ENCODE measurements at regions not wholly inside any gene's neighbourhood (a gene's known extent, or its start where the extent isn't known, plus 50 kb on each side); places are given as distances from the start of the nearest gene placed in this dataset.

DNA sequence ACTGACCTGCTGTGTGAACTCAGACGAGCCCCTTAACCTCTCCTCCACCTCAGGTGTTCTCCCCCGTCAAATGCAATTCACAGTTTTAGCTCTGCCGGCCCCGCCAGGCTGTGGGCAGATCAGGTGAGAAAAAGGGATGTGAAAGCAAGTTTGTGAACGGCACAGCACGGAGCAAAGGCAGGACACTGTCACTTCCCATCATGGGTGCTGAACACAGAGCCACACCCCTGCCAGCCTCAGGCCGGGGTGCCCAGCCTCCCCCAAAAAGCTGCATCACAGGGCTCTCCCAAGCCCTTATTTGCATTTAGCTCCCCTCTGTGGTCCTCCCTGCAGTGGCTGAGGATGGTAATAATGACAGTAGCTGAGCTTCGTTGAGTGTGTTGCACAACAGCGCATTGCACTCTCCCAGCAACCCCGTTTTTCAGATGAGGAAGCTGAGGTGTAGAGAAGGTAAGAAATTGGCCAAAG lies 88.8 kb upstream of the TNRC6C start:
- Histone ChIP-seq H3K4me1 (ENCODE audit: control insufficient read depth, extremely low read depth, insufficient read depth, low read length) (no peaks in the 10 kb centered on the region), H3K27me3 (ENCODE audit: control insufficient read depth, insufficient read depth, low read length) (no peaks in the 10 kb centered on the region), H3K4me3 (replicated peaks in 1 of 4; ENCODE audit: control extremely low read depth in 1 of 4, insufficient read depth in 1 of 4, low read depth in 3 of 4, low read length in 4 of 4) (no peak overlapping the region), H3K9me3 (ENCODE audit: control insufficient read depth, insufficient read depth, low read depth, low read length) (no peaks in the 10 kb centered on the region), H2AFZ (ENCODE audit: low read length) (no peak overlapping the region), H3K36me3 (ENCODE audit: control insufficient read depth, insufficient read depth, low read length) (no peaks in the 10 kb centered on the region), H4K20me1 (ENCODE audit: control insufficient read depth, extremely low read depth, insufficient read depth, low read length) (no peaks in the 10 kb centered on the region), H3K9ac (ENCODE audit: insufficient read depth, low read length) (no peak overlapping the region), H3K4me2 (ENCODE audit: extremely low read depth, insufficient read depth, low read length) (no peak overlapping the region), H3K27ac (ENCODE audit: insufficient read depth, low read length) (no peak overlapping the region), H3K79me2 (ENCODE audit: control insufficient read depth, insufficient read depth, low read length) (no peaks in the 10 kb centered on the region)
- no peak for DNase-seq (ENCODE audit: low read depth in 2 of 2)
- no peak for TF ChIP-seq EZH2 (IDR thresholded peaks at IDR 0.05; ENCODE audit: low read length, missing control alignments)
- TF ChIP-seq, protein P1, sequence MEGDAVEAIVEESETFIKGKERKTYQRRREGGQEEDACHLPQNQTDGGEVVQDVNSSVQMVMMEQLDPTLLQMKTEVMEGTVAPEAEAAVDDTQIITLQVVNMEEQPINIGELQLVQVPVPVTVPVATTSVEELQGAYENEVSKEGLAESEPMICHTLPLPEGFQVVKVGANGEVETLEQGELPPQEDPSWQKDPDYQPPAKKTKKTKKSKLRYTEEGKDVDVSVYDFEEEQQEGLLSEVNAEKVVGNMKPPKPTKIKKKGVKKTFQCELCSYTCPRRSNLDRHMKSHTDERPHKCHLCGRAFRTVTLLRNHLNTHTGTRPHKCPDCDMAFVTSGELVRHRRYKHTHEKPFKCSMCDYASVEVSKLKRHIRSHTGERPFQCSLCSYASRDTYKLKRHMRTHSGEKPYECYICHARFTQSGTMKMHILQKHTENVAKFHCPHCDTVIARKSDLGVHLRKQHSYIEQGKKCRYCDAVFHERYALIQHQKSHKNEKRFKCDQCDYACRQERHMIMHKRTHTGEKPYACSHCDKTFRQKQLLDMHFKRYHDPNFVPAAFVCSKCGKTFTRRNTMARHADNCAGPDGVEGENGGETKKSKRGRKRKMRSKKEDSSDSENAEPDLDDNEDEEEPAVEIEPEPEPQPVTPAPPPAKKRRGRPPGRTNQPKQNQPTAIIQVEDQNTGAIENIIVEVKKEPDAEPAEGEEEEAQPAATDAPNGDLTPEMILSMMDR (conservative IDR thresholded peaks at IDR 0.05 in 1 of 2, IDR thresholded peaks at IDR 0.05 in 1 of 2; ENCODE audit: low read depth in 1 of 2, low read length in 2 of 2), result no peak

DNA sequence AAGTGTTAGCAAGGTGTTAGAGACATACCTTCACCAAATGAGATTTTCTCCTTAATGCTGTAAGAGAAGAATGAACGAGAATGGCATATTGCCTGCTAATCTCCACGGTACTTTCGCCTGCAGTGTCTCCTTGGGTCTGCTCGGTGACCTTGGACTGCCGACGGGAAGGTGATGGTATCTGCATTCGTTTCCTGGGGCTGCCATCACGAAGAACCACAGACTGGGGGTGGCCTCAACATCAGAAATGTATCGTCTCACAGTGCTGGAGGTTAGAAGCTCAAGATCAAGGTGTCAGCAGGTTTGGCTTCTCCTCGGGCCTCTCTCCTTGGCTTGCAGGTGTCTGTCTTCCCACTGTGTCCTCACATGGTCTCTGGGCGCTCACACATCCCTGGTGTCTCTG lies 86.3 kb upstream of the TNRC6C start:
- Histone ChIP-seq H3K9ac (ENCODE audit: insufficient read depth, low read length) (no peak overlapping the region), H3K4me1 (ENCODE audit: control insufficient read depth, extremely low read depth, insufficient read depth, low read length) (no peaks in the 10 kb centered on the region), H4K20me1 (ENCODE audit: control insufficient read depth, extremely low read depth, insufficient read depth, low read length) (no peaks in the 10 kb centered on the region), H3K27ac (ENCODE audit: insufficient read depth, low read length) (no peak overlapping the region), H2AFZ (ENCODE audit: low read length) (no peak overlapping the region), H3K27me3 (ENCODE audit: control insufficient read depth, insufficient read depth, low read length) (no peaks in the 10 kb centered on the region), H3K4me2 (ENCODE audit: extremely low read depth, insufficient read depth, low read length) (no peak overlapping the region), H3K9me3 (ENCODE audit: control insufficient read depth, insufficient read depth, low read depth, low read length) (no peaks in the 10 kb centered on the region), H3K36me3 (ENCODE audit: control insufficient read depth, insufficient read depth, low read length) (no peaks in the 10 kb centered on the region), H3K79me2 (ENCODE audit: control insufficient read depth, insufficient read depth, low read length) (no peaks in the 10 kb centered on the region), H3K4me3 (replicated peaks in 1 of 4; ENCODE audit: control extremely low read depth in 1 of 4, insufficient read depth in 1 of 4, low read depth in 3 of 4, low read length in 4 of 4) (no peak overlapping the region)
- no peak for DNase-seq (ENCODE audit: low read depth in 2 of 2)
- TF ChIP-seq EZH2 (IDR thresholded peaks at IDR 0.05; ENCODE audit: low read length, missing control alignments), result no peak
- TF ChIP-seq, protein P1 (conservative IDR thresholded peaks at IDR 0.05 in 1 of 2, IDR thresholded peaks at IDR 0.05 in 1 of 2; ENCODE audit: low read depth in 1 of 2, low read length in 2 of 2), result no peak

DNA sequence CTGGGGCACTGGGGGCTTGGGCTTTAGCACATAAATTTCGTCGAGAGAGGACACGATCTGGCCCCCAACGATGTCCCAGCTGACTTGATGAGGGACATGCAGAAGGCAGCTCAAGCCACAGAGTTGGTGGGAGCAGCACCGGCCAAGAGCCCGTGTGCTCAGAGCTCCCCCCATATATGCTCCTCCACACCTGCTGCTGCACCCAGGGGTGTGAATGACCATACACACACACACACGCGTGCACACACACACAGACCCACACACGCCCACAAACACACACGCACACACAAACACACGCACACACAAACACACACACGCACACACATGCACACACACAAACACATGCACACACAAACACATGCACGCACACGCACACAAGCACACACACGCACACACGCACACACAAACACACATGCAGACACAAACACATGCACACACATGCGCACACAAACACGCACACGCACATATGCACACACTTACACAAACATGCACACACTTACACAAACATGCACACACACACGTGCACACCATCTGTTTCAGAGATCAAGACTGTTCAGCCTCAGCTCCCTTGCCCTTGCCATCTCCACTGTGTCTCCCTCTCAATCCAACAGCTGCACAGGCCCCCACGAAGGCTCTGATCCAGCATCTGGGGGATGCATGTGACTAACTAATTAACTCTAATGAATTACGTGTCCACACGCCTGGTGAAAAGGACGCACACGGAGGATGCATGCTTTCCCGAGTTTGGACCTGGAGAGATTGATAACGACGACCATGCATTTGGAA lies 85.6 kb upstream of the TNRC6C start:
- no peak overlapping the region for H3K27ac ChIP-seq (ENCODE audit: insufficient read depth, low read length)
- H2AFZ ChIP-seq (ENCODE audit: low read length), result no peak overlapping the region
- no peaks in the 10 kb centered on the region for H3K4me1 ChIP-seq (ENCODE audit: control insufficient read depth, extremely low read depth, insufficient read depth, low read length)
- H3K36me3 ChIP-seq (ENCODE audit: control insufficient read depth, insufficient read depth, low read length), result no peaks in the 10 kb centered on the region
- H3K9ac ChIP-seq (ENCODE audit: insufficient read depth, low read length), result no peak overlapping the region
- TF ChIP-seq, protein P1 (conservative IDR thresholded peaks at IDR 0.05 in 1 of 2, IDR thresholded peaks at IDR 0.05 in 1 of 2; ENCODE audit: low read depth in 1 of 2, low read length in 2 of 2), result no peak
- TF ChIP-seq EZH2 (IDR thresholded peaks at IDR 0.05; ENCODE audit: low read length, missing control alignments), result no peak
- no peaks in the 10 kb centered on the region for H4K20me1 ChIP-seq (ENCODE audit: control insufficient read depth, extremely low read depth, insufficient read depth, low read length)
- no peaks in the 10 kb centered on the region for H3K27me3 ChIP-seq (ENCODE audit: control insufficient read depth, insufficient read depth, low read length)
- H3K4me2 ChIP-seq (ENCODE audit: extremely low read depth, insufficient read depth, low read length), result no peak overlapping the region
- no peaks in the 10 kb centered on the region for H3K9me3 ChIP-seq (ENCODE audit: control insufficient read depth, insufficient read depth, low read depth, low read length)
- no peak for DNase-seq (ENCODE audit: low read depth in 2 of 2)
- no peaks in the 10 kb centered on the region for H3K79me2 ChIP-seq (ENCODE audit: control insufficient read depth, insufficient read depth, low read length)
- H3K4me3 ChIP-seq (replicated peaks in 1 of 4; ENCODE audit: control extremely low read depth in 1 of 4, insufficient read depth in 1 of 4, low read depth in 3 of 4, low read length in 4 of 4), result no peak overlapping the region
